ENCODE measurements at regions not wholly inside any gene's neighbourhood (a gene's known extent, or its start where the extent isn't known, plus 50 kb on each side); places are given as distances from the start of the nearest gene placed in this dataset.
A peak's percentile ranks its signal among the peaks of the same experiment; 100 is the strongest.
"Not testable (repeated sequence)": the region's sequence is repeated elsewhere in the genome, so short reads cannot be mapped to it uniquely, and the experiment has no call there.

DNA sequence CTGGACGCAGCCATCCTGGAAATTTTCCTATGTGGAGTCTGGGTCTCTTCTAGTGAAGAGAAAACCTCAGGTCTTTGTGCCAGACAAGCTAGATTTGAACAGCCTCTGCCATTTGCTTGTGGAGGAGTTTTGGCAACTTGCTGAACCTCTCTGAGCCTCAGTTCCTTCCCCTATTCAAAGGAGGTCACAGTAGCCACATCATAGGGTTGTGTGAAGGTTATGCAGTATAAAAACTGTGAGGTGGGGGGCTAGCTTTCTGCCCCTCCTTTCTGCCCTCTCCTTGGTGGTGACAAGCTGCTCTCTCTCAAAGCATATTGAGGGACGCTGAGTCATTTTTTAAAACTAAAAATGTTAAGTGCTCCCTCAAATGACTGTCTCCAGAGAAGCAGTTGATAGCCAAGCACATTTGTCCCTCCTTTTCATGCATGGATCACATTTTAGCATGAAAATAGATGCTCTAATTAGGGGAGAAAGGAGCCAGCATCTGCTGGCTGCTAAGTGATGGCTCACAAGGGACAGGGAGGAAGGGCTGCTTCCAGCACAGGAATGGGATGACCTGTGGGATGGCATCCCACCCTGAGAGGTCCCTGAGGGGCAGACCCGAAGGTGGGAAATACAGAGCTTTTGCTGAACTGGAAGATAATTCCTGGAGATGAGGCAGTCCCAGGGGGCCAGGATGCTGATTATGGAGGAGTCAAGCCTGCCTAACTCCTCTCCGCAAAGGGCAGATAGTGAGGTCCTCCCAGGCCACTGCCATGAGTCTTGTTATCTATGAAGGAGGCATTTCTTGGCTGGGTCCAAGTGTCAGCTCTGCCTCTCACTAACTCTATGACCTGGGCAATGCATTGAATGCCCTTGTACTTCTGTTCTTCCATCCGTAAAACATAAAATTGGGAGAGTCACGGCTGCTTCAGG lies 218.8 kb downstream of the RAB11FIP4 start:
- no peak for DNase-seq

DNA sequence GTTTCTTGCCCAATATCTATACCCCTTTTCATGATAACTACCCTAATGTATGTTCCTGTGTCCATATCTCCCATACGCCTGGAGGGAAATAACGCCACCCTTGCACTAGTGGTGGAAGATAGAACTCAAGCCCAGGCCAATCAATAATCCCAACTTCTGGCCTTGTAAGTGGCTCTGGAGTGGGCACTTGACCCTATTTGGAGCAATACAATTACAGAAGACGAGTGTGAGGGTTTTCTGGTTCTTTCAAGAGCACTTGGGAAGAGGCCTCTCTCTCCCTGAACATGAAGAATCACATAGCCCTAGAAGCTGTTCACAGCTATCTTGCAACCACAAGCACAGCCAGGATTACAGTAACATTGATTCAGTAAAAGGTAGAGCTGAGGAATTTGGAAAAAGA lies 217.9 kb downstream of the RAB11FIP4 start:
- no peak for DNase-seq

DNA sequence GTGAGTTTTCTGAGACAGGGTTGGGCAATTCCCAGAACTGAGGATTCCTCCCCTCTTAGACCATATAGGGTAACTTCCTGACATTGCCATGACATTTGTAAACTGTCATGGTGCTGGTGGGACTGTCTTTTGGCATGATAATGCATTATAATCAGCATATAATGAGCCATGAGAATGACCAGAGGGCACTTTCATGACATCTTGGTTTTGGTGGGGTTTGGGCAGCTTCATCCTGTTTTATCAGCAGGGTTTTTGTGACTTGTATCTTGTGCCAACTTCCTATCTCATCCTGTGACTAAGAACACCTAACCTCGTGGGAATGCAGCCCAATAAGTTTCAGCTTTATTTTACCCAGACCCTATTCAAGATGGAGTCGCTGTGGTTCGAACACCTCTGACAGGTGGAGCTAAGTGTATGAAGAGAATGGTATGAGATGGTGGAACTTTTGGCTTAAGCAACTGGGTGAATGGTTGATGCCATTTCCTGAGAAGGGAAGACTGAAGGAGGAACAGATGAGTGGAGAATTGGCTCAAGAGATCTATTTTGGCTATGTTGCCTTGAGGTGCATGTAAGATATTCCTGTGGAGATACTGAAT lies 217.3 kb downstream of the RAB11FIP4 start:
- DNase-seq = no peak

DNA sequence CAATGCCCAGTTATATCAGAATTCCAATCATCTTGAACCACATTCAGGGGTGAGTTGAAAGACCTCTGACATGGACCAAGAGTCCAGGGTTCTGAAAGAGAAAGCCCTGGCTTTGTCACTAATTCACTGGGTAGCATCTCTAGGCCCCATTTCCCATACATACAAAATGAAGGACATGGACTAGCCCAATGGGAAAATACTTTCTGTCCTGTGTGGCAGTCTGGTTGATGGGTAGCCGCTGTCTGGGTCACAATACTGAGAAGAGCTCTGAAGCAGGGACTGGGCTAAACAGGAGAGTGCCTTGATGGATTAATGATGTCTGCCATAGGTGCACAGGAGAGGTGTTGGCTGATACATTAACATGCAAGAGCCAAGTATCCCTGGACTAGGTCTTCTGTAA lies 214.3 kb downstream of the RAB11FIP4 start:
- DNase-seq = no peak

DNA sequence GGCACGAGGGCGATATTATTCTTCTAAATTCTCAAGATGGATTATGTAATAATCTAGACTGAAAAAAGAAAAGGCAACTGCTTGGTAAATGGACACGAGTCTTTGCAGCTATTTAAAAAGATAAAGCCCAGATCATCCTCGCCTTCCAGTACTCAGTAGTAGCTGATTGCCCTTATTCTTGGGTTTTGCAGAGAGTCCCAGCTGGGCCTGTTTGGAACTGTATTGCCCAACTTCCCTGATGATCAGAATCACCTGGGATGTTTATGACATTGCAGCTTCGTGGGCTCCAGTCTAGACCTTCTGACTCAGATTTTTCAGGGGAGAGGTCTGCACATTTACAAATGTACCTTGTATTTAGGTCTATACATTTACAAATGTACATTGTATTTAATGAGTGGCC lies 213.5 kb downstream of the RAB11FIP4 start:
- no peak for DNase-seq

DNA sequence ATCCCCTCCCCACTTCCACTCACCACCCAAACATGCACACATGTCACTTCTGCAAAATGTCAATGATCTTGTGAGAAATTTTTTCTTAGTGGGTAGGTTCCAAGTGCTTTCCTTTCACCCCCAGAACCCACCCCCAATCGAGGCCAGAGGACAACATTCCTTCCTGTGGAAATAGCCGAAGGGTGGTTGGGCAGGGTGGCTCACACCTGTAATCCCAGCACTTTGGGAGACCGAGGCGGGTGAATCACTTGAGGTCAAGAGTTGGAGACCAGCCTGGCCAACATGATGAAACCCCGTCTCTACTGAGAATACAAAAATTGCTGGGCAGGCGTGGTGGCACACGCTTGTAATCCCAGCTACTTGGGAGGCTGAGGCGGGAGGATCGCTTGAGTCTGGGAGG lies 208.7 kb downstream of the RAB11FIP4 start:
- not testable (repeated sequence) for DNase-seq

DNA sequence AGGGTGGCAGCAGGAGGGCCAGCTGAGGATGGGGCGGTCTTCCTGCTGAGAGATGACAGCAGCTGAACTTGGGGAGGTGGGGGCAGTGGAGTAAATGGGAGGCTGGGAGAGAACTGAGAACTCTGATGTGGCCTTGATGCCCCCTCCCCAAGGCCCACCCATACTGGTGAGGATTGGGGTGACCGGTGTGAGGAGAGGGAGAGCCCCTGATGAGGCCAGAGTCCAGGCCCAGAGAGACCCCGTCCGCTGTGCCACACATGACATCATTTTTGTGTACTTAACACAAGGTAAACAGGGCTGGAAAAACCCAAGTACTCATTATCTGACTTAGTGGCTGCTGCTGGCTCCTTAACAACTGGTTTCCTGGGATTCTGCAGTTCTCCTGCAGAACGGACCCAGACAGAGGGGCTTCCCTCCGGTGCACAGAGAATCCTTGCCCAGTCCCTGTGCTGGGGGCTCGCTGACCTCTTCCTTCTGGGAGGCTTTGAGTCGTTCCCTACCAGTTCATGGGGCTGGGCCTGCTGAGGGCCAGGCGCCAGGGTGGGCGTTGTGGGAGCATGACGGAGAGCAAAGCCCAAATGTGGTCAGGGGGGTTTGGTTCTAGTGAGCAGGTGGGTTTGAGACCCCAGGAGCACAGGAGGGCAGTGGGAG lies 207.6 kb downstream of the RAB11FIP4 start:
- no peak for DNase-seq

DNA sequence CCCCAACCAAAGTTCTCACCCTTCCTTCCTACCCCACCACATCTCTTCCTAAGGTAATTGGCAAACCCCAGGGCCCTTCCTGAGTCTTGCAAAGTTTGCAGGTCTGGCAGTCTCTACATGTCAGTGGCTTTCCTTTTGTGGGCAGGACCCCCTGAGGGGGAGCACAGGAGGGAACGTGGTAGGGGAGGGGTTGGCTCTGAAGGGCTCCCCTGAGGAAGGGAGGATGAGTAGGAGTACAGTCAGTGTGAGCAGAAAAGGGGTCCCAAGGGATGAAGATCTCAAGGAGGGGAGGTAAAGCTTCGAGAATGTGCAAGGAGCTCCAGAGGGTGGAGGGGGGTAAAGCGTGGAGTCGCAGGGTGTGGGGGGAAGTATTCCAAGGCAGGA lies 206.9 kb downstream of the RAB11FIP4 start:
- DNase-seq = no peak

DNA sequence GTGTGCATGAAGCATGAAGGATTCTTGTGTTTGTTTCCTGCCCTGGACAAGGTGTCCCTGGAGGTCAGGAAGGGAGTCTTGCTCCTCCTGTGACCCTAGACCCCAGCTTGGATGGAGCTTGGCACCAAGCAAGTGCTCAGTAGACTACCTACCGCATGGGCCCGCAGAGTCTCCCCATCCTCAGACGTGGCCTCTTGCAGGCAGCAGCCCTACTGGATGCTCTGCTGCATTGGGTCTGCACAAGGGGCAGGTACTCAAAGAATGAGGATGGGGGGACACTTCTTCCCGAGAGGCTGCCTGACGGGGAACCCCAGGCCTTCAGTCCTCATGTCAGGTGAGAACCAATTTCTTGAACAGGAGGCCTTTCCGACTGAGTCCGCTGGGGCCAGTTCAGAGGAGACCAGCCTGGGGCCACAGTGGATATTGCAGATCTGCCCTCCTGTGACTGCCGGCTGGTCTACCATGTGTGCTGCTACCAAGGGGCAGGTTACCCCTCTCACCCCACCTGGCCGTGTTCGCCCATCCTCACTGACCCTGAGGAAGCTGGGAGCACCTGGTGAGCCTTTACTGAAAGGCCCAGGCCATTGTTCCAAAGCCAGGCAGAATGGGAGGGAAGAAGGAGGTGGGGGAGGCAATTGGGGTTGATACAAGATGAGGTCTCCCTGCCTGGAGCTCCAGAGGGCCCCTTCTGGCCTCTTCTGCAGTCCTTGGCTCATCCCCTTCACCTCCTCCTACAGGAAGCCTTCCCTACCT lies 206.3 kb downstream of the RAB11FIP4 start:
- no peak for DNase-seq

DNA sequence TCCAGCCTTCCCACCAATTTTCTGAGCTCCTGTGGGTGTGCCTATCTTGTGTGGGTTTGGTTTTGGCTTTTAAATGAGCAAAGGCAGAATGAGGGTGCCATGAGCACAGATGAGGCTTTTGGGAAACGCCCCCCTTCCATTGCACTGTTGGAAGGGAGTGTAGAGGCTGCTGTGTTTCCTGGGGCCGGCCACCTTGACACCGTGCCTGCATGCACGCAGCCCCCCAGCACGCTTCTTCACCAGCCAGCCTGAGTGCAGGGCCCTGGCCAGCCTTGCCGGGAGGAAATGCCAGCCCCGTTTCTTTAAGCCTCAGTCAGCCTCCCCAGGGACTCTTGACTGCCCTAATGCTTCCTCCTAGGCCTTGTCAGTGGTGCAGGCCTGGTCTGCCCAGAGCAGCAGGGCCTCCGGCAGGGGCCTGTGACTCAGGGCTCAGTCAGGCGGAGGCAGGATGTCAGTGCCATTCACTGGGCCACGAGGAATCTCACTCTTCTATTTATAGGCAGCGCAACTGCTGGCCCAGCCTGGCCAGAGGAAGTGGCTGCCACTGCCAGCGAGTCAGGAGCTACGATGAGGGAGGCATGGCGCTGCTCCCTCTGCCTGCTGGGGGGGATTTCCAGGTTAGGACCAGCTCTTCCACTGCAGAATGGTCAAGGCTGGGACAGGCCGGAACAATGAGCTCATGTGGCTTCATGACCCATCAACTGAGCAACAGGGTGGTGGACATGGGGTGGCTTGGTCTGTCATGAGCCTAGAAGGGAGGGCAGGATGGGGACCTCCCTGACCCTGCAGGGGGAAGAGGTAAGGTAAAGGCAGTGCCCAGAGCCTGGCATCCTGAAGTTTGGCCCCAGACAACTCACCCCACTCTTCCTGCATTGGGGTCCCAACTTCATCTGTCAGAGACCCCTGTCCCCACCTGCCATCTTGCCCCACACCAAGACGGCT lies 205.2 kb downstream of the RAB11FIP4 start:
- peak; percentile 79 for DNase-seq

DNA sequence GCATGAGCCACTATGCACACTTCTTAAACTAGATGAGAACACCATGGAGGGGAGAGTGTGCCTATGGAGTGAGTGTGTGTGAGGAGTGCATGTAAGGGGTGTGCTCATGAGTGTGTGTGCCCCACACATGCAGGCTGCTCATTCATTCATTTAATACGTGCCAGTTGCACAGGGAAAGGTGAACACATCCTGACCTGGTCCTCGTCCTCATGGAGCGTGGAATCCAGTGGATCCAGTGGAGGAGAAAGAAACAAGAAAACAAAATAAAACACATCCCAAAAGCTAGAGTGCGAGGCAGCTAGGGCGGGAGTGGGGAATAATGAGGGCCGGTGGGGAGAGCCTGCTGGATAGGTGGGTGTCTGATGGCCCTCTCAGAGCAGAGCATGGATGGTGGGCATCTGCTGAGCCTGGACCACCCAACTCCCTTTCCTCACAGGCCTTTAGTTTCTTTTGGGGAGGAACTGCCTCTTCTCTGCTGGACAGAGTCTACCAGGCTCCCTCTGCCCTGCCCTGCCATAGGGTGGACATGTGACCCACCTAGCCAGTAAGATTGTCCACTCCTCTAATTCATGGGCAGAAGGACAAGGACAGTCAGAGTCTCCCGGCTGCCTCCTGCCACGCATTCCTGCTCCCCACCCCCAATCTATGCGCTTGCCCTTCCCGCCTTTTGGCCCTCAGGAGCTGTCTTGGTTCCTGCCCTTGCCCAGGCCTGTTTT lies 204.3 kb downstream of the RAB11FIP4 start:
- no peak for DNase-seq

DNA sequence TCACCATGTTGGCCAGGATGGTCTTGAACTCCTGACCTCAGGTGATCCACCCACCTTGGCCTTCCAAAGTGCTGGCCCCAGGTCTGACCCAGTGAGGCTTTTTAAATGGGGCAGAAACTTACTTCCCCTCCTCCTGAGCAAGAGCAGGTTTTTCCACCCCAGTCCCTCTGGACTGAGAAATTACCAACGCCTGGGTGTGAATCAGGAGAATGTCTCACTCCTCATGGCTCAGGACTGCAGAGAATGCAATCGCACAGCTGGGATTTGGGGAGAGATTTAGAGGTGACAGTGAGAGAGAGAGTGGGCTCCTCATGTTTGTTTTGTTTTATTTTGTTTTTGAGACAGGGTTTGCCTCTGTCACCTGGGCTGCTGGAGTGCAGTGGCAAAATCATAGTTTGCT lies 203.6 kb downstream of the RAB11FIP4 start:
- DNase-seq = no peak

DNA sequence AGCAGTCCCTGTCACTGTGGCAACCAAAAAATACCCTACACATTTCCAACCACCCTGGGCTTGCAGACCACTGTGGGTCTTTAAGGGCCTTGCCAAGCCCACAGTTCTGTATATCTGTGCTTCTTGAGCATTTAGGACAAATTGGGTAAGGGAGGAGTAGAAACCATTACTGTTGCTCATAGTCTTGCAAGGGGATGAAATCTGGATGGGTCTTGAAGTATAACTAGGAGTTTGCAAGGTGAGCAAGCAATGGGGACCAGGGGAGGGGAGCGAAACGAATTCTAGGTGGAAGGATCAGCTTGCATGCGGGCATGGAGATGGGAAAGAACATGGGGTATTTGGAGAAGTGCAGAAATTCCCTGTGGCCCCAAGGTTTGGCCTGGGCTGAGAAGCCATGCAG lies 202.9 kb downstream of the RAB11FIP4 start:
- DNase-seq = no peak

DNA sequence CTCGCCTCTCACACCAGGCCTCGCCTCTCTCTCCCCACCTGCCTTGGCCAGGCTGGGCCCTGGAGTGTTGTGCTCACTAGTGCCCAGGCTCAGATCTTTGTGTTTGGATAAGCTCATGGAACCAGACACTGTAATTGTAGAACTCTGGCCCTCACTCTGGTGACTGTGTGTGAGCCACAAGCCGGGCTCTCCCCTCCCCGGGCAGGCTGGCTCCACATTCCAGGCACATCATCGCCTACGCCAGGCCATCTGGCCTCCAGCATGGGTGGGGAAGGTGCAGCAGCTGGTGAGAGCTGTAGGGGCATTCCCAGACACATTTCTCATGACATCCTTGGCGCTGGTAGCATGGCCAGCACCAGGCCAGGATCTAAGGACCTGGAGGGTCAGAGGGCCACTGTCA lies 202.3 kb downstream of the RAB11FIP4 start:
- no peak for DNase-seq

DNA sequence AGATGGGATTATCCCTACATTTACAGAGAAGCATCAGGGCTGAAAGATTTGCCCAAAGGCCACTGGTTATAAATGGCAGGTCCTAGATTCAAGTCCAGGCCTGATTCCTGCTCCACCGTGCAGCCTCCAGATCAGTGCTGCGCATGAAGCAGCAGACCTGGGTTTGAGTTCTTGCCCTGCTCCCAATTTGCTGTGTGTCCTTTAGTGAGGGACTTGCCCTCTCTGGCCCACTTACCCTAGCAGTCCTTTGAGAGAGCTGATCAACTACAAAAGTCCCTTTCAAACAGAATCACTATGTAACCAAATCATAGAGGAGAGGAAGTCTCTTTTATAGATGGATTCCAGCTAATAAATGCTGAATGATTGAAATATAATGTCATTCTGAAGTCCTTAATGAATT lies 200.4 kb downstream of the RAB11FIP4 start:
- DNase-seq = no peak

DNA sequence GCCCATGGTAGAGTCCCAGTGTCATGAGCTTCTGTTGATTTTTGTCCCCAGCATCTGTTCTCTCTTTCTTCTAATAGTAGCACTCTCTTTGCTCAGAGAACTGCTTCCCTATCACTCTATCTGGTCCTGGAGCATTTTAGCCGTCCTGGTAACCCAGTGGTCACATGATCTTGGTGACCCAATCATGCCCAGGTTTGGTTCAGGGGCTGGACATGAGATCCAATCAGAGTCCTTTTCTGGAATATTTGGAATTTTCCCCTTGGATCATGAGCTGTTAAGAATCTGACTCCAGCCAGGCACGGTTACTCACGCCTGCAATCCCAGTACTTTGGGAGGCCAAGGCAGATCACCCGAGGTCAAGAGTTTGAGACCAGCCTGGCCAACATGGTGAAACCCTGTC lies 197.0 kb downstream of the RAB11FIP4 start:
- no peak for DNase-seq

DNA sequence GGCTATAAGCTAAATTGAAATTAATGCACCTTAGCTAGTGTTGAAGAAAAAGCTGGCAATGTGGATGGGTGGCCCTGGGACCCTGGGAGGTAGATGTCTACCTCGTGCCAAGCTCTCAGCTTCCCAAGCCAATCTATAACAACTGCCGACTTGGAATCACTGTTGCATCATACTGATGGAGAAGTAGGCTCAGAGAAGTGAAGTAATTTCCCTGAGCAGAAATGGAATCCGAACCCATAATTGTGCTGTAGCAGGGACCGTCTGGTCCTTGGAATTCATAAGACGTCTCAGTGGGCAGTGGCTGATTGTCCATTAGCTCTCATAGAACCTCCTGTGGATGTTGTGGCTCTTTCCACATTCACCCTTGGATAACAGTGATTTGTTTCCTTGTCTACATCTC lies 196.6 kb downstream of the RAB11FIP4 start:
- no peak for DNase-seq

Data from 8988T (cell line).